T-helper 17 cell (primary cell): ENCODE measurements at regions not wholly inside any gene's neighbourhood (a gene's known extent, or its start where the extent isn't known, plus 50 kb on each side); places are given as distances from the start of the nearest gene placed in this dataset.

Source experiments
- ATAC-seq: fragments of 150-1000 bp; cut with Tn5 transposase; 2 replicates; pipeline ENCODE4 v1.10.0; 2021; ENCODE audit warnings: mild to moderate bottlenecking, moderate library complexity
- DNase-seq, 3 donors: peaks; one replicate each; pipeline versions ENCODE4 v3.0.0 to v3.0.0-alpha.2; 2020 to 2021
- H3K9me3 ChIP-seq: one replicate; pipeline ENCODE4 v1.7.0; 2013; ENCODE audit warnings: low read length, mild to moderate bottlenecking; ENCODE audit not compliant: control insufficient read depth, poor library complexity, severe bottlenecking
- H3K27ac Mint-ChIP-seq: one replicate; pipeline ENCODE4 v1.8.0; 2022; ENCODE audit warnings: mild to moderate bottlenecking, moderate library complexity, mixed read lengths
- H3K27me3 Mint-ChIP-seq: one replicate; pipeline ENCODE4 v1.8.0; 2022; ENCODE audit warnings: mixed read lengths
- H3K36me3 Mint-ChIP-seq: one replicate; pipeline ENCODE4 v1.8.0; 2022; ENCODE audit warnings: low read depth, mixed read lengths
- H3K4me1 Mint-ChIP-seq: one replicate; pipeline ENCODE4 v1.8.0; 2022; ENCODE audit warnings: mild to moderate bottlenecking, mixed read lengths
- H3K4me3 Mint-ChIP-seq: one replicate; pipeline ENCODE4 v1.8.0; 2022; ENCODE audit warnings: mild to moderate bottlenecking, moderate library complexity, mixed read lengths

- H3K36me3 Mint-ChIP-seq = no peaks in the 10 kb centered on the region
- H3K4me3 Mint-ChIP-seq = no peak overlapping the region
- no peaks in the 10 kb centered on the region for H3K9me3 ChIP-seq
- no peak overlapping the region for H3K27ac Mint-ChIP-seq
- H3K27me3 Mint-ChIP-seq = no peaks in the 10 kb centered on the region
- ATAC-seq (no peak), DNase-seq (no peak)
- H3K4me1 Mint-ChIP-seq = peaks cover 2% of the 10 kb centered on the region
These were observed 167.7 kb downstream of the DYRK2 start for GRCh38 chr12:67816269-67816668.

- no peak overlapping the region for H3K4me3 Mint-ChIP-seq
- DNase-seq (no peak), ATAC-seq (no peak)
- H3K27me3 Mint-ChIP-seq = no peaks in the 10 kb centered on the region
- no peaks in the 10 kb centered on the region for H3K9me3 ChIP-seq
- no peaks in the 10 kb centered on the region for H3K36me3 Mint-ChIP-seq
- H3K27ac Mint-ChIP-seq = no peak overlapping the region
- no peaks in the 10 kb centered on the region for H3K4me1 Mint-ChIP-seq
These were observed 169.9 kb downstream of the DYRK2 start for GRCh38 chr12:67818459-67818903.

DNA sequence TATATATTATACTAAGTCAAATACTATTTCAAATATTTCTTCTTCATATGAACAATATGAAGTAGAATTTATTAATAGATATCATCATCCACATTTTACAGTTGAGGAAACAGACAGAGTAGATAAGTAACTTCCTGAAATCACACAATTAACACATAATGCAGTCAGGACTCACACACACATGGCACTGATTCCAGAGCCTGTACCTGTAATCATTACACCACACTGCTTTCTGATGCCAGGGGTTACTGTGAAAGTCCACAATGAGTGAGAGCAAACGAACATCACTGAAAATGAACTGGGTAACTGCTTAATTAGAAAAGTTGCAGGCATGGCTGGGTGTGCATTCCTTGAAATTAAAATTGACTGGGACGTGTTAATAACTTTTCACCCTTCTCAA lies 169.3 kb upstream of the IFNG-AS1 start:
- no peaks in the 10 kb centered on the region for H3K27me3 Mint-ChIP-seq
- ATAC-seq (no peak), DNase-seq (no peak)
- no peaks in the 10 kb centered on the region for H3K4me1 Mint-ChIP-seq
- H3K27ac Mint-ChIP-seq = no peak overlapping the region
- no peaks in the 10 kb centered on the region for H3K9me3 ChIP-seq
- H3K4me3 Mint-ChIP-seq = no peak overlapping the region
- H3K36me3 Mint-ChIP-seq = no peaks in the 10 kb centered on the region

GRCh38 chr12:67820694-67821093 lies 168.6 kb upstream of the IFNG-AS1 start:
- no peaks in the 10 kb centered on the region for H3K36me3 Mint-ChIP-seq
- no peaks in the 10 kb centered on the region for H3K9me3 ChIP-seq
- no peaks in the 10 kb centered on the region for H3K27me3 Mint-ChIP-seq
- ATAC-seq = no peak
- DNase-seq = no peak
- H3K4me1 Mint-ChIP-seq = no peaks in the 10 kb centered on the region
- H3K4me3 Mint-ChIP-seq = no peak overlapping the region
- H3K27ac Mint-ChIP-seq = no peak overlapping the region

GRCh38 chr12:67822826-67823225 lies 166.4 kb upstream of the IFNG-AS1 start:
- no peak for DNase-seq
- H3K36me3 Mint-ChIP-seq = no peaks in the 10 kb centered on the region
- H3K27me3 Mint-ChIP-seq = no peaks in the 10 kb centered on the region
- no peak overlapping the region for H3K4me3 Mint-ChIP-seq
- H3K4me1 Mint-ChIP-seq = peaks cover 5% of the 10 kb centered on the region
- no peak overlapping the region for H3K27ac Mint-ChIP-seq
- ATAC-seq = no peak
- H3K9me3 ChIP-seq = no peaks in the 10 kb centered on the region

DNA sequence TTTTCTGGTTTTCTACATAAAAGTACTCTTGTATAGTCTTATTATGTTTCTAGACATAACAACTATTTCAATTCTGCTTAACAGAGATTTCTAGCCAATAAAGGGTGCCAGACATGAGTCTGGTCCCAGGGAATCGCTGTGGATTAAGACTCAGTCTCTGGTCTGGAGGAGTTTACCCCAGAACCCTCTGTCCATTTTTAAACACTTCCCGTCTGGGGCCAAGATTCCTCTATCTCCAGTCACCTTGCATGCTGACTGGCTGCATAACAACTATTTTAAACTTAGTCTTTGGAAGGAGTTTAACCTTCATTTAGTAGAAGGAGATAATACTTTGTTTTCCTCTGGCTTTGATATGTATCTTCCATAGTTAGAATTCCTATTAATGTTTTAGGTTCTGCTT lies 163.1 kb upstream of the IFNG-AS1 start:
- H3K36me3 Mint-ChIP-seq = no peaks in the 10 kb centered on the region
- peaks cover 15% of the 10 kb centered on the region for H3K4me1 Mint-ChIP-seq
- no peak overlapping the region for H3K27ac Mint-ChIP-seq
- no peaks in the 10 kb centered on the region for H3K9me3 ChIP-seq
- no peak overlapping the region for H3K4me3 Mint-ChIP-seq
- DNase-seq (no peak), ATAC-seq (no peak)
- no peaks in the 10 kb centered on the region for H3K27me3 Mint-ChIP-seq

GRCh38 chr12:67826946-67827720 lies 162.1 kb upstream of the IFNG-AS1 start:
- H3K27me3 Mint-ChIP-seq = no peaks in the 10 kb centered on the region
- DNase-seq (no peak), ATAC-seq (no peak)
- no peaks in the 10 kb centered on the region for H3K9me3 ChIP-seq
- peak overlapping the region; percentile 81 for H3K27ac Mint-ChIP-seq
- no peaks in the 10 kb centered on the region for H3K36me3 Mint-ChIP-seq
- H3K4me1 Mint-ChIP-seq = peaks cover 15% of the 10 kb centered on the region
- H3K4me3 Mint-ChIP-seq = peak overlapping the region; percentile 82

DNA sequence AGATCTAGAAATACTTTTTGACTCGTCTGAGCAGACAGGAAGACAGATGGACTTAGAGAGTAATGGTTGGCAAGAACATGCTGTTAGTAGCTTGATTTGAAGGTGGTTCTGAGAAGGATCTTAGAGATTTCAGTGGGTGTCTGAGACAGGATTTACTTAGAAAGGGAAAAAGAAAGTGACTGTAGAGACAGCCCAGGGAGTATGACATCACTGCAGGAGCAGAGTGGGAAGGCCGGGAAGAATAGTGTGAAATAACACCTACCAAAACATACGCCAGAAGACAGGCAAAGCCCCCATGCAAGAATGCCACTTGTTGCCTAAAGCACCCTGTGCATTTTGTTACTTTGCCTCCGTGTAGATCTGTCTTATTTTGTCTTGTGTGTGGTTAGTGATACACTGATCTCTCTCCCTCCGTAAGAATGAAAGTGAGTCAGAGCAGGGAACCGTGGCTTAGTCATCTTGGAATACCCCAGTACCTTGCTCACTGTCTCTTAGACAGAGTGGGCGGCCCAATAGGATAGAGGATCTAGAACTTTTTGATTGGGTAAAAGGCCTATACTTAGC lies 161.3 kb upstream of the IFNG-AS1 start:
- H3K9me3 ChIP-seq = no peaks in the 10 kb centered on the region
- Mint-ChIP-seq H3K4me1 (peaks cover 15% of the 10 kb centered on the region), H3K4me3 (peak overlapping the region; percentile 82), H3K27me3 (no peaks in the 10 kb centered on the region), H3K36me3 (no peaks in the 10 kb centered on the region), H3K27ac (peak overlapping the region; percentile 81)
- DNase-seq (no peak), ATAC-seq (peak; percentile 96)

DNA sequence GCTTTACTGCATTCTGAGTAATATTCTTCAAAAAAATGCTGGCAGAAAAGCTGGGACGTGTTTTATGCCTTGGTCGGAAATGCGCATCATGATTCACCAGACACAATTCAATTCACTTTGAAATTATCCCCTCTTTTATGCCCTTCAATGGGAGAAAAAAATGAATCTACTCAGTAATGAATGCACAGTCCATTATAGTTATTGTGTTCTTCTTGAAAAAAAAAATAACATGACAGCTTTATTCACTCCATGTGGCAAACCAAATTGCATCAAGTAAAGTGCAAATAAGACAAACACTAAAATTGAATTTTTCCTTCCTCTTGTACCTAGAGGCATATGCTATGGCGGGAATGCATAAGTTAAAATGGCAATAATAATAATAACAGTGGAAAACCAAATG lies 159.4 kb upstream of the IFNG-AS1 start:
- no peaks in the 10 kb centered on the region for H3K27me3 Mint-ChIP-seq
- no peaks in the 10 kb centered on the region for H3K36me3 Mint-ChIP-seq
- no peak overlapping the region for H3K27ac Mint-ChIP-seq
- no peaks in the 10 kb centered on the region for H3K9me3 ChIP-seq
- no peak overlapping the region for H3K4me3 Mint-ChIP-seq
- peaks cover 15% of the 10 kb centered on the region for H3K4me1 Mint-ChIP-seq
- no peak for DNase-seq
- no peak for ATAC-seq

DNA sequence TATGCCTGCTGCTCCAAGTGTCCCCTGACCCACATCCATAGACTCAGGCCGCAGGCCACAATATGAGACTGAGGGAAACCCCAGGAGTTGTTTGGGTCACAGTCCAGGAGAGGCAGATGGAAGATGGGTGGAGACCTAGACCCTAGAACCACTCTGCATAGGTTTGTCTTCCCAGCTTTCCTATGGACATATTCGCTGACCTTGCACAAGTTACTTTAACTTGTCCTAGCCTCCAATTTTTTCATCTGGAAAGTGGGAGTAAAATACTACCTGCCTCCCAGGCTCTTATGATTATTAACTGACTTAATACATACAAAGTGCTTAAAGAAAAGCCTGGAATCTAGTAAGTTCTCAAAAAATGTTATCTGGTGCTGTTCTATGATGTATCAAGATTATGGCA lies 157.1 kb upstream of the IFNG-AS1 start:
- Mint-ChIP-seq H3K4me1 (peaks cover 15% of the 10 kb centered on the region), H3K4me3 (no peak overlapping the region), H3K36me3 (no peaks in the 10 kb centered on the region), H3K27ac (no peak overlapping the region), H3K27me3 (no peaks in the 10 kb centered on the region)
- ATAC-seq (no peak), DNase-seq (no peak)
- H3K9me3 ChIP-seq = no peaks in the 10 kb centered on the region

DNA sequence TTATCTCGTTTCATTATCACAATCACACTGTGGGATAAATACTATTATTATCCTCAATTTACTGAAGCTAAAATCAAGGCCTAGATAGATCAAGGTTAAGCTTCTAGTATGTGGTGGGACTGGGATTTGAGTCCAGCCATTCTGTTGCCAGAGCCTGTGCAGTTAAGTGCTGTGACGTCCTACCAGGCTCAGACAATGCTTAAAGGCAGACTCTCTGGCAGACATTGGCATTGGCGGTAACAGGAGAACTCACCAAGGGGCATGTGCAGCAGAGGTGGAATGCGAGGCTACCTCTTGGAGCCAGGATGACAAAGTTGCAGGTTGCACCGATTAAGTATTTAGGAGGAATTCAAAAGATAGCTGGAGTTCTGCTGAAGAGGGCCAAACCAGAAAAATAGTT lies 155.6 kb upstream of the IFNG-AS1 start:
- Mint-ChIP-seq H3K27me3 (no peaks in the 10 kb centered on the region), H3K4me1 (peaks cover 4% of the 10 kb centered on the region), H3K4me3 (no peak overlapping the region), H3K27ac (no peak overlapping the region), H3K36me3 (no peaks in the 10 kb centered on the region)
- no peak for ATAC-seq
- no peaks in the 10 kb centered on the region for H3K9me3 ChIP-seq
- DNase-seq = no peak

- DNase-seq = no peak
- Mint-ChIP-seq H3K4me1 (no peaks in the 10 kb centered on the region), H3K4me3 (no peak overlapping the region), H3K36me3 (no peaks in the 10 kb centered on the region), H3K27me3 (no peaks in the 10 kb centered on the region), H3K27ac (no peak overlapping the region)
- ATAC-seq = no peak
- peaks cover 3% of the 10 kb centered on the region for H3K9me3 ChIP-seq
These were observed 151.4 kb upstream of the IFNG-AS1 start for GRCh38 chr12:67837876-67838275.

DNA sequence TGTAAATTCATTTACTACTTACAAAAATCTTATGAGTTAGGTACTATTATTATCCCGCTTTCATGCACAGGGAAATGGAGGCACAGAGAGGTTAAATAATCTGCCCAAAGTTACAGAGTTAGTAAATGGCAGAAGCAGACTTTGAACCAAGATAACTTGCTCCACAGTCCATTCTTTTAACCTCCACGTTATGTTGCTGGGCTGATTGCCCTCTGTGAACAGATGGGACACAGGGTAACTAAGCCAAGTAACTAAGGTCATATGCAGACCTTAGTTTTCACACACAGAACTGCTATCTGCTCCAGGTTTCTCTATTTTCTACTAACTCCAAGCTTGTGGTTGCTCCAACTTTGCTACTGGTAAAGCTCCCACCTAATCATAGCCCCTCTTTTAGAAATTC lies 147.1 kb upstream of the IFNG-AS1 start:
- peaks cover 3% of the 10 kb centered on the region for H3K9me3 ChIP-seq
- Mint-ChIP-seq H3K27ac (no peak overlapping the region), H3K4me1 (no peaks in the 10 kb centered on the region), H3K36me3 (no peaks in the 10 kb centered on the region), H3K4me3 (no peak overlapping the region), H3K27me3 (no peaks in the 10 kb centered on the region)
- ATAC-seq = no peak
- DNase-seq = no peak

DNA sequence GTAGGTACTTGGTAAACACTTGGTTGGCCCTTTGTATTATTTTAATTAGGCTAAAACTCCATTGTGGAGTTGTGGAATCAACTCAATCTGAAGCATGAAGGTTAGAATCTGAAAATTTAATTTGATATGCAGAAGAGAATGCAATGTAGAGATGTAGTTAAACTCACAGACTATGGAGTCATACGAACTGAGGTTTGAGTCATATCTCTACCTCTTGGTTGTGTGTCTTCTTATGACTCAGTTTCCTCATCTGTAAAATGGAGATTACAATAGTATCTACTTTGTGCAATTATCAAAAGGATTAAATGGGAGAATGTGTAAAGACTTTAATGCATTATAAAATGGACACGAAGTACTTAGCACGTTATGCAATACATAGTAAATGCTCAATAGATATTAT lies 146.0 kb upstream of the IFNG-AS1 start:
- H3K36me3 Mint-ChIP-seq = no peaks in the 10 kb centered on the region
- H3K27ac Mint-ChIP-seq = no peak overlapping the region
- no peak for DNase-seq
- peaks cover 3% of the 10 kb centered on the region for H3K9me3 ChIP-seq
- H3K27me3 Mint-ChIP-seq = no peaks in the 10 kb centered on the region
- H3K4me3 Mint-ChIP-seq = no peak overlapping the region
- ATAC-seq = no peak
- H3K4me1 Mint-ChIP-seq = no peaks in the 10 kb centered on the region
